ENCODE measurements at regions not wholly inside any gene's neighbourhood (a gene's known extent, or its start where the extent isn't known, plus 50 kb on each side); places are given as distances from the start of the nearest gene placed in this dataset.

GRCh38 chr1:239833723-239834122 lies 258.0 kb upstream of the FMN2 start:
- Histone ChIP-seq H3K9me3 (ENCODE audit: low read depth) (no peaks in the 10 kb centered on the region), H3K36me3 (no peaks in the 10 kb centered on the region), H3K27ac (no peak overlapping the region), H3K4me1 (ENCODE audit: low read depth) (no peaks in the 10 kb centered on the region), H3K27me3 (no peaks in the 10 kb centered on the region), H3K4me3 (no peak overlapping the region)
- no peak for TF ChIP-seq CTCF (IDR thresholded peaks at IDR 0.05; ENCODE audit: low read depth, low read length)
- DNase-seq (ENCODE audit: low read depth in 1 of 2, low spot score in 1 of 2) = no peak

- H3K27ac ChIP-seq = no peak overlapping the region
- H3K27me3 ChIP-seq = no peaks in the 10 kb centered on the region
- no peak for DNase-seq (ENCODE audit: low read depth in 1 of 2, low spot score in 1 of 2)
- no peaks in the 10 kb centered on the region for H3K9me3 ChIP-seq (ENCODE audit: low read depth)
- no peaks in the 10 kb centered on the region for H3K36me3 ChIP-seq
- H3K4me1 ChIP-seq (ENCODE audit: low read depth) = no peaks in the 10 kb centered on the region
- TF ChIP-seq CTCF (IDR thresholded peaks at IDR 0.05; ENCODE audit: low read depth, low read length) = no peak
- H3K4me3 ChIP-seq = no peak overlapping the region
Measured at GRCh38 chr1:239835946-239836440, 255.7 kb upstream of the FMN2 start.

GRCh38 chr1:239840336-239840735 lies 251.3 kb upstream of the FMN2 start:
- H3K36me3 ChIP-seq = no peaks in the 10 kb centered on the region
- no peaks in the 10 kb centered on the region for H3K4me1 ChIP-seq (ENCODE audit: low read depth)
- H3K4me3 ChIP-seq = no peak overlapping the region
- no peak for TF ChIP-seq CTCF (IDR thresholded peaks at IDR 0.05; ENCODE audit: low read depth, low read length)
- no peaks in the 10 kb centered on the region for H3K9me3 ChIP-seq (ENCODE audit: low read depth)
- no peak for DNase-seq (ENCODE audit: low read depth in 1 of 2, low spot score in 1 of 2)
- H3K27ac ChIP-seq = no peak overlapping the region
- no peaks in the 10 kb centered on the region for H3K27me3 ChIP-seq

- Histone ChIP-seq H3K9me3 (ENCODE audit: low read depth) (no peaks in the 10 kb centered on the region), H3K36me3 (no peaks in the 10 kb centered on the region), H3K4me3 (no peak overlapping the region), H3K27ac (no peak overlapping the region), H3K4me1 (ENCODE audit: low read depth) (no peaks in the 10 kb centered on the region), H3K27me3 (no peaks in the 10 kb centered on the region)
- no peak for DNase-seq (ENCODE audit: low read depth in 1 of 2, low spot score in 1 of 2)
- no peak for TF ChIP-seq CTCF (IDR thresholded peaks at IDR 0.05; ENCODE audit: low read depth, low read length)
Measured at GRCh38 chr1:239840790-239841189, 250.9 kb upstream of the FMN2 start.

GRCh38 chr1:239841631-239842030 lies 250.1 kb upstream of the FMN2 start:
- no peak for DNase-seq (ENCODE audit: low read depth in 1 of 2, low spot score in 1 of 2)
- Histone ChIP-seq H3K4me1 (ENCODE audit: low read depth) (no peaks in the 10 kb centered on the region), H3K27me3 (no peaks in the 10 kb centered on the region), H3K4me3 (no peak overlapping the region), H3K36me3 (no peaks in the 10 kb centered on the region), H3K9me3 (ENCODE audit: low read depth) (no peaks in the 10 kb centered on the region), H3K27ac (no peak overlapping the region)
- TF ChIP-seq CTCF (IDR thresholded peaks at IDR 0.05; ENCODE audit: low read depth, low read length) = no peak

- no peak overlapping the region for H3K27ac ChIP-seq
- no peaks in the 10 kb centered on the region for H3K4me1 ChIP-seq (ENCODE audit: low read depth)
- DNase-seq (ENCODE audit: low read depth in 1 of 2, low spot score in 1 of 2) = no peak
- H3K27me3 ChIP-seq = no peaks in the 10 kb centered on the region
- no peak for TF ChIP-seq CTCF (IDR thresholded peaks at IDR 0.05; ENCODE audit: low read depth, low read length)
- no peaks in the 10 kb centered on the region for H3K36me3 ChIP-seq
- H3K9me3 ChIP-seq (ENCODE audit: low read depth) = no peaks in the 10 kb centered on the region
- H3K4me3 ChIP-seq = no peak overlapping the region
Measured at GRCh38 chr1:239843541-239843940, 248.1 kb upstream of the FMN2 start.

Measured in cardiac muscle cell (in vitro differentiated cells and primary cell).